ENCODE measurements at regions not wholly inside any gene's neighbourhood (a gene's known extent, or its start where the extent isn't known, plus 50 kb on each side); places are given as distances from the start of the nearest gene placed in this dataset.

DNA sequence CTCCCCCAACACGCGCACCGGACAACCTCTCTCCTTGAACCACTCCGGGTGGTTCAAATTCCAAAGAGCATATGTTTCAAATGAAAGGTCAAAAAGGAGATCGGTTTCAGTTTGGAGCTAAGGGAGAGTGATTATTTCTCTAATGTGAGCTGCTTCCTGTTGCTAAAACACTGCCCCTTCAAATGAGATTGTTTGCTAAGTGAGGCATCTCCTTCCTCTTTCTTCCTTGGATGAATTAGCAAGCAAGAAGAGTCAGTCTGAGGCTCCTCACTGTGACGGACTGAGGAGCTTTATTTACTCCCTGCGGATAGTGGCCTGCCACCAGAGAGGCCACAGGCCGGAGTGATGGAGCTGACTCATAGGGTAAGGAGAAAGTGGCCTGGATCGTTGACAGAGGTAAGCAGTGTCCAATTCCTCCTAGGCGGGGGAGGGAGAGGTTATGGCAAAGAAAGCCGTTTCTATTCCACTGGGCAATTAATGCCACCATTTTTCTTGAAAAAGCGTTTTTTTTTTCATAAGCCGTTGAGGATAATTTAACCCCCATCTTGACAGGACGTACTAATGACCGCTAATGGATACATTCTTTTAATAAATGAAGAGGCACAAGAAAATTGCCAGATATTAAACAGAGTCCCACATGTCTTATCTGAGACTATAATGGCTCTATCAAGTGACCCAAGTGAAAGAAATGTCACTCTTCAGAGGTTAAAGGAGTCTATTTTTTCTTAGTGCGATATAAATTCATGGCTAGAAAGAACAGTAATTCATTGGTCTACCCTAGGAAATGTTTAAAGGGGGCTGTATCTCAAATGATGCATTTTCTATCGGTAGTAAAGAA lies 167.0 kb upstream of the ANKRD28 start:
- FAIRE-seq = peak; percentile 75
- H3K9me3 ChIP-seq (replicated peaks; ENCODE audit: control insufficient read depth, insufficient read depth, low read length) = no peaks in the 10 kb centered on the region
- no peaks in the 10 kb centered on the region for H3K79me2 ChIP-seq (ENCODE audit: control insufficient read depth, insufficient read depth, low read length)
- dilution Hi-C loops (cut with MboI; ENCODE audit: extremely low pct_ligation_motif_present, low sequenced_read_pairs) (no loop called here), intact Hi-C loops (cut with micrococcal nuclease) (no loop called here)
- H2AFZ ChIP-seq (ENCODE audit: low read depth, low read length) = peak overlapping the region; percentile 94
- ChIA-PET CTCF (interaction anchor here (0.7 to 1.8 kb wide), 8 partner anchors 9 to 281 kb away, joined by 3 to 8 read pairs (median 3); no protein-coding TSS in a partner anchor), POLR2A (no interaction called here)
- no peaks in the 10 kb centered on the region for H4K20me1 ChIP-seq (replicated peaks; ENCODE audit: control insufficient read depth, extremely low read depth, insufficient read depth, low read length)
- peaks cover 0 to 2% of the 10 kb centered on the region in 2 experiments for H3K27me3 ChIP-seq (ENCODE audit: control insufficient read depth in 2 of 2, insufficient read depth in 2 of 2, low read length in 2 of 2)
- H3K4me1 ChIP-seq (ENCODE audit: control insufficient read depth, extremely low read depth, insufficient read depth, low read length) = peaks cover 11% of the 10 kb centered on the region
- peak overlapping the region; percentile 84 for H3K4me2 ChIP-seq (ENCODE audit: insufficient read depth, low read length)
- TF ChIP-seq GATA2 (IDR thresholded peaks at IDR 0.05; ENCODE audit: insufficient read depth, insufficient read length, low read depth, low read length) (no peak), MYC (IDR thresholded peaks at IDR 0.05; ENCODE audit: low read depth, low read length) (no peak), POLR2A (IDR thresholded peaks at IDR 0.05; ENCODE audit: low read depth, low read length) (no peak), FOS (IDR thresholded peaks at IDR 0.05; ENCODE audit: borderline replicate concordance, insufficient read depth, low read length) (peak; percentile 40), POLR2AphosphoS5 (IDR thresholded peaks at IDR 0.05; ENCODE audit: insufficient read depth, low read depth, low read length) (no peak), EZH2 (IDR thresholded peaks at IDR 0.05; ENCODE audit: borderline replicate concordance, low read depth, low read length, severe bottlenecking) (no peak)
- TF ChIP-seq, protein P1, sequence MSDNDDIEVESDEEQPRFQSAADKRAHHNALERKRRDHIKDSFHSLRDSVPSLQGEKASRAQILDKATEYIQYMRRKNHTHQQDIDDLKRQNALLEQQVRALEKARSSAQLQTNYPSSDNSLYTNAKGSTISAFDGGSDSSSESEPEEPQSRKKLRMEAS (IDR thresholded peaks at IDR 0.05; ENCODE audit: insufficient read depth, insufficient read length) = no peak
- peak; percentile 50 for DNase-seq (ENCODE audit: low read depth, low spot score)
- BruUV-seq (replicated peaks) = no TSS peak
- no peaks in the 10 kb centered on the region for H3K36me3 ChIP-seq (ENCODE audit: control insufficient read depth in 2 of 2, extremely low read depth in 1 of 2, insufficient read depth in 2 of 2, low read length in 2 of 2)
- peak overlapping the region in 1 of 3 experiments; percentile 27 for H3K4me3 ChIP-seq (replicated peaks in 1 of 3; ENCODE audit: insufficient read depth in 1 of 3, low read depth in 1 of 3, low read length in 3 of 3)
- no peaks in the 10 kb centered on the region for H3K9me1 ChIP-seq (replicated peaks; ENCODE audit: control insufficient read depth, extremely low read depth, insufficient read depth, low read length)
- peak overlapping the region; percentile 45 for H3K27ac ChIP-seq (ENCODE audit: insufficient read depth, low read depth, low read length)
- H3K9ac ChIP-seq (replicated peaks; ENCODE audit: extremely low read depth, insufficient read depth, low read length) = no peak overlapping the region

DNA sequence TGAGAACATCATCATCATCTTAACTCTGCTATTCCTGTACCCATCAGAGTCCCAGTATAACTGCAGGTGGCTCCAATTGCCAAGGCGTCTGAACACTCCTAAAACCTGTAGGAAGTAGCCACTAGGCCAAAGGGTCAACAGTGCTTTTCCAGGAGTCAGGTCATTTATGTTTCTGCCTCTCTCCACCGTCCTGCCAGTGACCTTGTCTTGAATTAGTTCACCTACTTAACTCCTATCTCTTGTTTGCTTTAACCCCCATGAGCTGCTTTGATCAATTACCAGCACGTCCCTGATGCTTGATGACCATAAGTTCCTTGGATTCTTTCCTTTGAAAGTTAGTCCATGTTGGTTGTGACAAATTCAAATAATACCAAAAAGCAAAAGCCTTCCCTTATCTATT lies 169.8 kb upstream of the ANKRD28 start:
- DNase-seq (ENCODE audit: low read depth, low spot score) (no peak), FAIRE-seq (no peak)
- Histone ChIP-seq H3K4me2 (ENCODE audit: insufficient read depth, low read length) (no peak overlapping the region), H4K20me1 (replicated peaks; ENCODE audit: control insufficient read depth, extremely low read depth, insufficient read depth, low read length) (no peaks in the 10 kb centered on the region), H2AFZ (ENCODE audit: low read depth, low read length) (no peak overlapping the region), H3K27me3 (ENCODE audit: control insufficient read depth in 2 of 2, insufficient read depth in 2 of 2, low read length in 2 of 2) (peaks cover 0 to 2% of the 10 kb centered on the region in 2 experiments), H3K4me3 (replicated peaks in 1 of 3; ENCODE audit: insufficient read depth in 1 of 3, low read depth in 1 of 3, low read length in 3 of 3) (no peak overlapping the region), H3K9me3 (replicated peaks; ENCODE audit: control insufficient read depth, insufficient read depth, low read length) (no peaks in the 10 kb centered on the region), H3K79me2 (ENCODE audit: control insufficient read depth, insufficient read depth, low read length) (no peaks in the 10 kb centered on the region), H3K4me1 (ENCODE audit: control insufficient read depth, extremely low read depth, insufficient read depth, low read length) (peaks cover 11% of the 10 kb centered on the region), H3K9ac (replicated peaks; ENCODE audit: extremely low read depth, insufficient read depth, low read length) (no peak overlapping the region), H3K9me1 (replicated peaks; ENCODE audit: control insufficient read depth, extremely low read depth, insufficient read depth, low read length) (no peaks in the 10 kb centered on the region), H3K27ac (ENCODE audit: insufficient read depth, low read depth, low read length) (no peak overlapping the region), H3K36me3 (ENCODE audit: control insufficient read depth in 2 of 2, extremely low read depth in 1 of 2, insufficient read depth in 2 of 2, low read length in 2 of 2) (no peaks in the 10 kb centered on the region)
- POLR2A ChIA-PET = no interaction called here
- CTCF ChIA-PET = no interaction called here
- BruUV-seq (replicated peaks) = no TSS peak
- TF ChIP-seq MYC (IDR thresholded peaks at IDR 0.05; ENCODE audit: low read depth, low read length) = no peak
- no peak for TF ChIP-seq POLR2A (IDR thresholded peaks at IDR 0.05; ENCODE audit: low read depth, low read length)
- TF ChIP-seq JUN (IDR thresholded peaks at IDR 0.05; ENCODE audit: borderline replicate concordance, insufficient read depth, insufficient read length, low read depth) = no peak
- TF ChIP-seq FOS (IDR thresholded peaks at IDR 0.05; ENCODE audit: borderline replicate concordance, insufficient read depth, low read length) = no peak
- no peak for TF ChIP-seq EZH2 (IDR thresholded peaks at IDR 0.05; ENCODE audit: borderline replicate concordance, low read depth, low read length, severe bottlenecking)
- no peak for TF ChIP-seq GATA2 (IDR thresholded peaks at IDR 0.05; ENCODE audit: insufficient read depth, insufficient read length, low read depth, low read length)
- TF ChIP-seq, protein P1 (IDR thresholded peaks at IDR 0.05; ENCODE audit: insufficient read depth, insufficient read length) = no peak
- no peak for TF ChIP-seq CTCF (IDR thresholded peaks at IDR 0.05; ENCODE audit: extremely low read depth in 1 of 2, insufficient read depth in 1 of 2, low read depth in 1 of 2, low read length in 2 of 2)
- TF ChIP-seq POLR2AphosphoS5 (IDR thresholded peaks at IDR 0.05; ENCODE audit: insufficient read depth, low read depth, low read length) = no peak
- dilution Hi-C loops (cut with MboI; ENCODE audit: extremely low pct_ligation_motif_present, low sequenced_read_pairs) = no loop called here
- intact Hi-C loops (cut with micrococcal nuclease) = no loop called here

Data from endothelial cell of umbilical vein (primary cell).